Prostate gland (tissue), 2 donors: ENCODE measurements at regions not wholly inside any gene's neighbourhood (a gene's known extent, or its start where the extent isn't known, plus 50 kb on each side); places are given as distances from the start of the nearest gene placed in this dataset.

Experiments
- DNase-seq: peaks from one replicate; pipeline ENCODE4 v3.0.0-alpha.2; 2019; ENCODE audit warnings: low spot score
- H3K27ac ChIP-seq, 2 donors: fragments of 200-600 bp; sonication (generic); 2 replicates each; pipeline ENCODE4 v1.5.1; 2017 to 2019
- H3K27me3 ChIP-seq: fragments of 200-600 bp; sonication (generic); replicated peaks from 2 replicates; pipeline ENCODE4 v1.5.1; 2019; ENCODE audit not compliant: insufficient read depth
- H3K36me3 ChIP-seq, 2 donors: fragments of 200-600 bp; sonication (generic); 1 replicate in 1 of 2; 2 replicates in 1 of 2; pipeline versions ENCODE4 v1.5.1 to v1.8.1; 2017 to 2019
- H3K4me1 ChIP-seq: fragments of 200-600 bp; sonication (generic); replicated peaks from 2 replicates; pipeline ENCODE4 v1.5.1; 2019
- H3K4me3 ChIP-seq, 2 donors: fragments of 200-600 bp; sonication (generic); 2 replicates each; pipeline ENCODE4 v1.5.1; 2017 to 2019
- H3K9me3 ChIP-seq: fragments of 200-600 bp; sonication (generic); 2 replicates; pipeline ENCODE4 v1.5.1; 2017
- CTCF ChIP-seq, 4 experiments: fragments of 200-600 bp in 2 of 4; fragments of 450-650 bp in 2 of 4; sonication (generic) in 2 of 4; IDR thresholded peaks; 1 replicate in 3 of 4; 2 replicates in 1 of 4; pipeline ENCODE4 v1.5.1; 2016 to 2019; ENCODE audit warnings: antibody characterized with exemption in 4 of 4, mild to moderate bottlenecking in 2 of 4, moderate library complexity in 2 of 4
- POLR2A ChIP-seq: fragments of 450-650 bp; IDR thresholded peaks from one replicate; pipeline ENCODE4 v1.6.1; 2016; ENCODE audit warnings: antibody characterized with exemption, mild to moderate bottlenecking
- POLR2AphosphoS5 ChIP-seq: sonication (generic); formaldehyde crosslinking; IDR thresholded peaks from one replicate; pipeline ENCODE4 v1.6.1; 2017; ENCODE audit warnings: antibody characterized with exemption
- WGBS: methylation state at CpG from one replicate; pipeline ENCODE4 v1.1.5; 2018; 5-methylcytosine and 5-hydroxymethylcytosine counted together
- intact Hi-C: fragments of 100-400 bp; cut with DNase I; formaldehyde crosslinking; loops from one replicate; pipeline ENCODE4 v1.14.2; 2022

GRCh38 chrX:109936598-109936997 is 66.3 kb upstream of the TMEM164 start:
- H3K27ac ChIP-seq, result no peak overlapping the region
- 85% methylated on average over 4 of the region's 4 CpGs for WGBS
- no peaks in the 10 kb centered on the region for H3K27me3 ChIP-seq
- no peaks in the 10 kb centered on the region for H3K9me3 ChIP-seq
- DNase-seq, result no peak
- no peak for TF ChIP-seq CTCF (IDR thresholded peaks at IDR 0.05)
- H3K4me1 ChIP-seq, result no peaks in the 10 kb centered on the region
- intact Hi-C loops, result no loop called here
- H3K36me3 ChIP-seq, result no peaks in the 10 kb centered on the region
- H3K4me3 ChIP-seq, result no peak overlapping the region

GRCh38 chrX:109939498-109939897 is 63.4 kb upstream of the TMEM164 start:
- Histone ChIP-seq H3K4me3 (no peak overlapping the region), H3K4me1 (no peaks in the 10 kb centered on the region), H3K36me3 (no peaks in the 10 kb centered on the region), H3K27me3 (no peaks in the 10 kb centered on the region), H3K27ac (no peak overlapping the region), H3K9me3 (no peaks in the 10 kb centered on the region)
- WGBS, result 100% methylated on average over 2 of the region's 2 CpGs
- TF ChIP-seq POLR2A (no peak), CTCF (IDR thresholded peaks at IDR 0.05) (no peak), POLR2AphosphoS5 (no peak)
- intact Hi-C loops, result no loop called here
- DNase-seq, result no peak

GRCh38 chrX:109940411-109940810 is 62.5 kb upstream of the TMEM164 start:
- no peaks in the 10 kb centered on the region for H3K4me1 ChIP-seq
- no peaks in the 10 kb centered on the region for H3K36me3 ChIP-seq
- H3K4me3 ChIP-seq, result no peak overlapping the region
- no peaks in the 10 kb centered on the region for H3K9me3 ChIP-seq
- intact Hi-C loops, result no loop called here
- DNase-seq, result no peak
- TF ChIP-seq CTCF (IDR thresholded peaks at IDR 0.05), result no peak
- no peak for TF ChIP-seq POLR2AphosphoS5
- TF ChIP-seq POLR2A, result no peak
- no peak overlapping the region for H3K27ac ChIP-seq
- WGBS, result 94% methylated on average over 2 of the region's 2 CpGs
- H3K27me3 ChIP-seq, result no peaks in the 10 kb centered on the region

- Histone ChIP-seq H3K36me3 (no peaks in the 10 kb centered on the region), H3K9me3 (no peaks in the 10 kb centered on the region), H3K4me1 (no peaks in the 10 kb centered on the region), H3K27me3 (no peaks in the 10 kb centered on the region), H3K4me3 (no peak overlapping the region), H3K27ac (no peak overlapping the region)
- DNase-seq, result no peak
- WGBS, result 83% methylated on average over 2 of the region's 2 CpGs
- TF ChIP-seq POLR2AphosphoS5, result no peak
- intact Hi-C loops, result no loop called here
Observed at GRCh38 chrX:109943092-109943739, 59.7 kb upstream of the TMEM164 start.

- 67% methylated on average over 1 of the region's 1 CpG for WGBS
- no peak overlapping the region for H3K4me3 ChIP-seq
- no peaks in the 10 kb centered on the region for H3K4me1 ChIP-seq
- no peak for TF ChIP-seq POLR2AphosphoS5
- no peak for TF ChIP-seq CTCF (IDR thresholded peaks at IDR 0.05)
- TF ChIP-seq POLR2A, result no peak
- no peaks in the 10 kb centered on the region for H3K36me3 ChIP-seq
- H3K9me3 ChIP-seq, result no peaks in the 10 kb centered on the region
- intact Hi-C loops, result no loop called here
- no peak overlapping the region for H3K27ac ChIP-seq
- no peak for DNase-seq
- H3K27me3 ChIP-seq, result no peaks in the 10 kb centered on the region
Observed at GRCh38 chrX:109943740-109944092, 59.2 kb upstream of the TMEM164 start.
